Kidney epithelial cell (primary cell): ENCODE measurements at regions not wholly inside any gene's neighbourhood (a gene's known extent, or its start where the extent isn't known, plus 50 kb on each side); places are given as distances from the start of the nearest gene placed in this dataset.
"Not testable (repeated sequence)": the region's sequence is repeated elsewhere in the genome, so short reads cannot be mapped to it uniquely, and the experiment has no call there.

Experiments used
- DNase-seq: peaks from one replicate; pipeline ENCODE4 v3.0.0-alpha.2; 2010; ENCODE audit warnings: low read depth
- H3K27me3 ChIP-seq: 2 replicates; pipeline ENCODE4 v1.6.0; 2011; ENCODE audit warnings: low read length; ENCODE audit not compliant: control insufficient read depth, insufficient read depth
- H3K36me3 ChIP-seq: 2 replicates; pipeline ENCODE4 v1.5.1; 2011; ENCODE audit warnings: low read length; ENCODE audit not compliant: control insufficient read depth, insufficient read depth
- H3K4me3 ChIP-seq: 2 replicates; pipeline ENCODE4 v1.5.1; 2011; ENCODE audit warnings: low read depth, mild to moderate bottlenecking, control low read depth, low read length
- CTCF ChIP-seq: IDR thresholded peaks from 2 replicates; pipeline ENCODE4 v1.5.1; 2011; ENCODE audit warnings: mild to moderate bottlenecking, moderate library complexity, low read length, control low read depth, inconsistent platforms; ENCODE audit not compliant: insufficient read depth, poor library complexity, severe bottlenecking

GRCh38 chr14:89701211-89702043, 253.1 kb downstream of the EFCAB11 start:
- DNase-seq, result peak; percentile 23
- Histone ChIP-seq H3K27me3 (no peaks in the 10 kb centered on the region), H3K36me3 (no peaks in the 10 kb centered on the region), H3K4me3 (peak overlapping the region; percentile 55)
- no peak for TF ChIP-seq CTCF

GRCh38 chr14:89700801-89701200, 253.7 kb downstream of the EFCAB11 start:
- no peaks in the 10 kb centered on the region for H3K27me3 ChIP-seq
- H3K4me3 ChIP-seq, result peak overlapping the region; percentile 55
- TF ChIP-seq CTCF, result no peak
- H3K36me3 ChIP-seq, result no peaks in the 10 kb centered on the region
- no peak for DNase-seq

- no peak for DNase-seq
- H3K27me3 ChIP-seq, result no peaks in the 10 kb centered on the region
- H3K36me3 ChIP-seq, result no peaks in the 10 kb centered on the region
- no peak for TF ChIP-seq CTCF
- no peak overlapping the region for H3K4me3 ChIP-seq
These were observed 255.5 kb downstream of the EFCAB11 start for GRCh38 chr14:89699071-89699470.

- no peaks in the 10 kb centered on the region for H3K27me3 ChIP-seq
- H3K4me3 ChIP-seq, result no peak overlapping the region
- TF ChIP-seq CTCF, result no peak
- DNase-seq, result no peak
- H3K36me3 ChIP-seq, result no peaks in the 10 kb centered on the region
These were observed 257.1 kb downstream of the EFCAB11 start for GRCh38 chr14:89697281-89698060.

- no peaks in the 10 kb centered on the region for H3K36me3 ChIP-seq
- no peak for TF ChIP-seq CTCF
- no peak for DNase-seq
- no peak overlapping the region for H3K4me3 ChIP-seq
- H3K27me3 ChIP-seq, result no peaks in the 10 kb centered on the region
These were observed 258.7 kb downstream of the EFCAB11 start for GRCh38 chr14:89695846-89696245.

GRCh38 chr14:89690139-89690538, 264.4 kb downstream of the EFCAB11 start:
- DNase-seq, result no peak
- no peaks in the 10 kb centered on the region for H3K36me3 ChIP-seq
- H3K27me3 ChIP-seq, result no peaks in the 10 kb centered on the region
- no peak for TF ChIP-seq CTCF
- H3K4me3 ChIP-seq, result no peak overlapping the region

- H3K4me3 ChIP-seq, DNase-seq, H3K27me3 ChIP-seq, H3K36me3 ChIP-seq: not testable (repeated sequence)
These were observed 264.8 kb downstream of the EFCAB11 start for GRCh38 chr14:89689711-89690110.
